BJ (cell line): ENCODE measurements at regions not wholly inside any gene's neighbourhood (a gene's known extent, or its start where the extent isn't known, plus 50 kb on each side); places are given as distances from the start of the nearest gene placed in this dataset.

ENCODE experiments used
- CTCF ChIA-PET: fragments of 350-600 bp; formaldehyde crosslinking; extraction: SDS; loops from one replicate; lab custom pipeline; 2021; ENCODE audit warnings: antibody characterized with exemption, inconsistent platforms; lab: Yijun Ruan, JAX
- POLR2A ChIA-PET: fragments of 300-600 bp; sonication (Branson Sonifier 250); formaldehyde crosslinking; extraction: SDS; loops from one replicate; lab custom pipeline; 2021; ENCODE audit warnings: antibody characterized with exemption; lab: Charles Lee
- DNase-seq: peaks from one replicate; pipeline ENCODE4 v3.0.0-alpha.2; 2011; ENCODE audit warnings: low read depth
- H3K27me3 ChIP-seq: 2 replicates; pipeline ENCODE4 v1.6.0; 2011; ENCODE audit warnings: low read length; ENCODE audit not compliant: control insufficient read depth, insufficient read depth
- H3K36me3 ChIP-seq: 2 replicates; pipeline ENCODE4 v1.5.1; 2011; ENCODE audit warnings: low read length; ENCODE audit not compliant: control insufficient read depth, insufficient read depth
- H3K4me3 ChIP-seq: 2 replicates; pipeline ENCODE4 v1.5.1; 2011; ENCODE audit warnings: low read depth, mild to moderate bottlenecking, control low read depth, low read length
- CTCF ChIP-seq: IDR thresholded peaks from 2 replicates; pipeline ENCODE4 v1.5.1; 2011; ENCODE audit warnings: low read depth, mild to moderate bottlenecking, control low read depth, inconsistent platforms, low read length, moderate library complexity; ENCODE audit not compliant: insufficient read depth

- 0 out of 2 replicates have a peak, but pooled peaks have one; percentile 1 for TF ChIP-seq CTCF
- ChIA-PET CTCF (no interaction called here), POLR2A (no interaction called here)
- no peaks in the 10 kb centered on the region for H3K36me3 ChIP-seq
- DNase-seq = no peak
- H3K27me3 ChIP-seq = no peaks in the 10 kb centered on the region
- no peak overlapping the region for H3K4me3 ChIP-seq
Measured at GRCh38 chrX:22666441-22666840, 333.3 kb upstream of the DDX53 start.

GRCh38 chrX:22674932-22675331 is 324.8 kb upstream of the DDX53 start:
- Histone ChIP-seq H3K36me3 (no peaks in the 10 kb centered on the region), H3K27me3 (no peaks in the 10 kb centered on the region), H3K4me3 (no peak overlapping the region)
- CTCF ChIA-PET = interaction anchor here (0.6 kb wide), 2 partner anchors 110 to 479 kb away, joined by 3 read pairs; no protein-coding TSS in a partner anchor
- TF ChIP-seq CTCF = no peak
- POLR2A ChIA-PET = no interaction called here
- DNase-seq = no peak

- POLR2A ChIA-PET = no interaction called here
- Histone ChIP-seq H3K27me3 (no peaks in the 10 kb centered on the region), H3K36me3 (no peaks in the 10 kb centered on the region), H3K4me3 (no peak overlapping the region)
- CTCF ChIA-PET = no interaction called here
- DNase-seq = no peak
- TF ChIP-seq CTCF = no peak
Measured at GRCh38 chrX:22686138-22686541, 313.6 kb upstream of the DDX53 start.

GRCh38 chrX:22689290-22689689 is 310.5 kb upstream of the DDX53 start:
- DNase-seq = no peak
- POLR2A ChIA-PET = no interaction called here
- TF ChIP-seq CTCF = no peak
- CTCF ChIA-PET = no interaction called here
- Histone ChIP-seq H3K27me3 (no peaks in the 10 kb centered on the region), H3K36me3 (no peaks in the 10 kb centered on the region), H3K4me3 (no peak overlapping the region)

- DNase-seq = no peak
Measured at GRCh38 chrX:22690116-22690515, 309.6 kb upstream of the DDX53 start.

More at GRCh38 chrX:22690116-22690515, 309.6 kb upstream of the DDX53 start:
- CTCF ChIA-PET = no interaction called here
- Histone ChIP-seq H3K27me3 (no peaks in the 10 kb centered on the region), H3K36me3 (no peaks in the 10 kb centered on the region), H3K4me3 (no peak overlapping the region)
- POLR2A ChIA-PET = no interaction called here
- no peak for TF ChIP-seq CTCF
